Neutrophil (primary cell): ENCODE measurements at regions not wholly inside any gene's neighbourhood (a gene's known extent, or its start where the extent isn't known, plus 50 kb on each side); places are given as distances from the start of the nearest gene placed in this dataset.

ENCODE experiments used
- H3K27ac ChIP-seq: fragments of 200-600 bp; sonication (generic); 2 replicates; pipeline ENCODE4 v1.5.1; 2016; ENCODE audit warnings: mild to moderate bottlenecking, moderate library complexity
- H3K27me3 ChIP-seq: fragments of 200-600 bp; sonication (generic); 2 replicates; pipeline ENCODE4 v1.6.0; 2016; ENCODE audit warnings: mild to moderate bottlenecking
- H3K36me3 ChIP-seq: fragments of 200-600 bp; sonication (generic); 2 replicates; pipeline ENCODE4 v1.5.1; 2017
- H3K4me1 ChIP-seq, 2 experiments: fragments of 200-600 bp in 1 of 2; sonication (generic) in 1 of 2; 1 replicate in 1 of 2; 2 replicates in 1 of 2; pipeline versions ENCODE4 v1.5.1 to v1.6.1; 2013 to 2016; ENCODE audit warnings: low read depth in 1 of 2, low read length in 1 of 2, mild to moderate bottlenecking in 1 of 2, moderate library complexity in 1 of 2; ENCODE audit not compliant: control insufficient read depth in 1 of 2, insufficient read depth in 1 of 2
- H3K4me3 ChIP-seq, 2 experiments: fragments of 200-600 bp in 1 of 2; sonication (generic) in 1 of 2; 1 replicate in 1 of 2; 2 replicates in 1 of 2; pipeline ENCODE4 v1.5.1; 2013 to 2016; ENCODE audit warnings: low read depth in 1 of 2, low read length in 1 of 2, mild to moderate bottlenecking in 1 of 2, moderate library complexity in 1 of 2
- H3K9me3 ChIP-seq: fragments of 200-600 bp; sonication (generic); 2 replicates; pipeline ENCODE4 v1.5.1; 2016
- TF ChIP-seq, protein P1 (sequence below): fragments of 200-600 bp; sonication (generic); IDR thresholded peaks from 2 replicates; pipeline ENCODE4 v1.5.1; 2016; ENCODE audit warnings: antibody characterized with exemption

DNA sequence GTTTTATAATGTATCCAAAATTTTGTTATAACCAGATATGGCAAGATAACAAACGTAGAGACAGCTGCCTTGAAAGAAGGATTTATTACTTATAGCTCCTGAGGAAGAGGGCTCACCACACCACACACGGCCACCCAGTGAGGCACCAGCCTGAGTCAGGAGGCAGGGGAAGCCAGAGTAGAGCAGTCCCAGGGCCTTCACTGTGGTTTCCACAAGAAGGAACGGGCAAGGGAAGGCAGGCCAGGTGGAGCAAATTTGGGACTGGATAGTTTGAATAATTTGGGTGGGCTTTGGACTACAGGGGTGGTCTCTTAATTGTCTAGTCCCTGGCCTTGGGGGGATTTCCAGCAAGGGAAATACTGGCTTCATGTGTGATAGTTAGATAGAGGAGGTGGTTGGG is 72.5 kb downstream of the RRAGC start:
- TF ChIP-seq, protein P1, sequence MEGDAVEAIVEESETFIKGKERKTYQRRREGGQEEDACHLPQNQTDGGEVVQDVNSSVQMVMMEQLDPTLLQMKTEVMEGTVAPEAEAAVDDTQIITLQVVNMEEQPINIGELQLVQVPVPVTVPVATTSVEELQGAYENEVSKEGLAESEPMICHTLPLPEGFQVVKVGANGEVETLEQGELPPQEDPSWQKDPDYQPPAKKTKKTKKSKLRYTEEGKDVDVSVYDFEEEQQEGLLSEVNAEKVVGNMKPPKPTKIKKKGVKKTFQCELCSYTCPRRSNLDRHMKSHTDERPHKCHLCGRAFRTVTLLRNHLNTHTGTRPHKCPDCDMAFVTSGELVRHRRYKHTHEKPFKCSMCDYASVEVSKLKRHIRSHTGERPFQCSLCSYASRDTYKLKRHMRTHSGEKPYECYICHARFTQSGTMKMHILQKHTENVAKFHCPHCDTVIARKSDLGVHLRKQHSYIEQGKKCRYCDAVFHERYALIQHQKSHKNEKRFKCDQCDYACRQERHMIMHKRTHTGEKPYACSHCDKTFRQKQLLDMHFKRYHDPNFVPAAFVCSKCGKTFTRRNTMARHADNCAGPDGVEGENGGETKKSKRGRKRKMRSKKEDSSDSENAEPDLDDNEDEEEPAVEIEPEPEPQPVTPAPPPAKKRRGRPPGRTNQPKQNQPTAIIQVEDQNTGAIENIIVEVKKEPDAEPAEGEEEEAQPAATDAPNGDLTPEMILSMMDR: no peak

DNA sequence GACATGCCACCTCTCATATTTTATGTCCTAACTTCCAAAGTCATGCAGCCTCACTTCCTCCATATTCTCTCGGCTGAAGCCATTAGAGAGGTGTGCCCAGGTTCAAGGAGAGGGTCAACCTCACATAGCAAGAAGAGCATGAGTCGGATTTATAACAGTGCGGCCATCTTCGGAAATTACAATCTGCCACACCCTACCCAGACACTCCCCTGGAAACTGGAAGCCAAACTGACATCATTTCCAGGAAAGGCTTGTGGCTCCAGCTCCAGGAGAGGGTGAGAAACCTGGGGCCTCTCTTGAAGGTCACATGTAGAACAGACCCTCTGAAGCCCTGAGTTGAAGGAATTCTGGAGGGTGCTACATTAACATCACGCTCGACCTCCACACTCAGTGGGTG is 73.5 kb downstream of the RRAGC start:
- Histone ChIP-seq H3K9me3 (no peaks in the 10 kb centered on the region), H3K4me3 (no peak overlapping the region), H3K27ac (no peak overlapping the region), H3K27me3 (peaks cover 99% of the 10 kb centered on the region), H3K36me3 (no peaks in the 10 kb centered on the region), H3K4me1 (no peaks in the 10 kb centered on the region)
- TF ChIP-seq, protein P1: no peak

More for the DNA sequence above, 72.5 kb downstream of the RRAGC start:
- Histone ChIP-seq H3K4me3 (no peak overlapping the region), H3K27ac (no peak overlapping the region), H3K36me3 (no peaks in the 10 kb centered on the region), H3K4me1 (no peaks in the 10 kb centered on the region), H3K9me3 (no peaks in the 10 kb centered on the region), H3K27me3 (peaks cover 99% of the 10 kb centered on the region)

DNA sequence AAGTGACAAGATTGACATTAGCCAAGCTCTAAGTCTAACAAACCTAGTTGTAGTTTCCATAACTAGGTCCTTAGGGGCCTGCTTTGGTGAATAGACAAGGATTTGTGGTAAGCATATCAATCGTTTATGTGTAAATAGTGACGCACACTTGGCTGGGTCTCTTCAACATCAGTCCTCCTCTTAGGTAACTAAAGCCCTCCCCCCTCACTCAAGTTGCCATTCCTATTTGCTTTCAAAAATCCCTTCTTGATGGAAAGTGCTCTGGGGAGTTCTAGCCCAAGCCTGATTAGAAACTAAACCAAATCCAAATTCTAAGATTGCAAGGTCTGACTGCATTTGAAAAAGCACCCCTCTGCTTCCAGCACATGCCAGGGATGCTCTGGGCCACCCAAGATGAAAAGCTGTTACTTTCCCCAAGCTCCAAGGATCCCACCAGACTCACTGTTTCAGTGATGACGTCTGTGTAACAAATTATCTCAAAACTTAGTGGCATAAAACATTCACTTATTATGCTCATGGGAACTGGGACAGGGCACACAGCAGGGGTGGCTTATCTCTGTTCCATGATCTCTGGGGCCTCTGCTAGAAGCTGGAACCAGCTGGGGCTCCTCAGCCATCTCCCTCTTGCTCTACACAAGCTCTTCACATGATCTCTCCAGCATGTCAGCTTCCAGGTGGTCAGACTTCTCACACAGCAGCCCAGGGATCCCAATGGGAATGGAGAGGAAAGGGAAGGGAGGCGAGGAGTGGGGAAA is 74.1 kb downstream of the RRAGC start:
- Histone ChIP-seq H3K36me3 (no peaks in the 10 kb centered on the region), H3K9me3 (no peaks in the 10 kb centered on the region), H3K27ac (no peak overlapping the region), H3K4me1 (no peaks in the 10 kb centered on the region), H3K27me3 (peaks cover 99% of the 10 kb centered on the region), H3K4me3 (no peak overlapping the region)
- TF ChIP-seq, protein P1: no peak

- Histone ChIP-seq H3K36me3 (no peaks in the 10 kb centered on the region), H3K27me3 (peaks cover 99% of the 10 kb centered on the region), H3K4me1 (no peaks in the 10 kb centered on the region), H3K9me3 (no peaks in the 10 kb centered on the region), H3K4me3 (no peak overlapping the region), H3K27ac (no peak overlapping the region)
- TF ChIP-seq, protein P1: no peak
Measured at GRCh38 chr1:38784452-38785284, 74.9 kb downstream of the RRAGC start.

DNA sequence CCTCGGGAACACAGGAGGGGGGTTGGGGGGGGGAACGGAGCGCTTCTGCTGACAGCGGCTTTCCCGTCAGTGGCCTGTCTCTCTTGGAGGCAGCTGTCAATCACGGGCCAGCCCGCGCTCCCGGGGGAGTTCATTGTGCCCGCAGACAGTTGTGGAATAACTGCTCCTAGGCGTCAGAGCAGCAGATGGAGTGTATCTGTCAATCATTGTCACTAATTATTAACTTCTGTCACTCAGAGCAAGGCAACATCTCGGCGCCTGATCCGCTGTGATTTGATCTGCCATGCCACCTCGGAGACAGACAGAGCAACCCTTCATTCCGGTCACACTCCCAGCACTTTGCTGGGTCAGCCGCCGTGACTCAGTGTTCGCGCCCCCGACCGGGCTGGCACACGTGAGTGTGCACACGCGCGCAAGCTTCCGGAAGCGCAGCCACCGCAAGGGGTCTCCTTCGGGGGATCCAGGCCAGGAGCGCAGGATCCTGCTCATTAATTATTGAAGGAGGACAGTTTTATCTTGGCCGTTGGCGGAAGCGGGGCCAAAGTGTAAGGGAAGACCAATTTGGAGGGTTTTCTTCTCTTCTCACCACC is 75.8 kb downstream of the RRAGC start:
- Histone ChIP-seq H3K27ac (no peak overlapping the region), H3K4me3 (no peak overlapping the region), H3K36me3 (no peaks in the 10 kb centered on the region), H3K4me1 (no peaks in the 10 kb centered on the region), H3K27me3 (peaks cover 98% of the 10 kb centered on the region), H3K9me3 (no peaks in the 10 kb centered on the region)
- TF ChIP-seq, protein P1: no peak
